H1 (cell line): ENCODE measurements at regions not wholly inside any gene's neighbourhood (a gene's known extent, or its start where the extent isn't known, plus 50 kb on each side); places are given as distances from the start of the nearest gene placed in this dataset.

Source experiments
- ATF2 ChIP-seq: IDR thresholded peaks from 2 replicates; pipeline ENCODE4 v1.6.1; 2012; ENCODE audit warnings: low read length, inconsistent platforms
- BACH1 ChIP-seq: IDR thresholded peaks from 2 replicates; pipeline ENCODE4 v1.6.1; 2012; ENCODE audit warnings: low read length, improper control_type of control experiment
- JUND ChIP-seq: IDR thresholded peaks from 2 replicates; pipeline ENCODE4 v1.6.1; 2011; ENCODE audit warnings: mild to moderate bottlenecking, improper control_type of control experiment, low read length
- POLR2AphosphoS5 ChIP-seq: IDR thresholded peaks from 2 replicates; pipeline ENCODE4 v1.6.1; 2011; ENCODE audit warnings: low read depth, low read length
- TEAD4 ChIP-seq: IDR thresholded peaks from 2 replicates; pipeline ENCODE4 v1.6.1; 2012; ENCODE audit warnings: low read depth, low read length, inconsistent platforms, mixed read lengths

GRCh38 chr7:10429511-10429910, 544.2 kb upstream of the PHF14 start (continued):
- TF ChIP-seq JUND = no peak
- no peak for TF ChIP-seq POLR2AphosphoS5
- TF ChIP-seq ATF2 = no peak
- TF ChIP-seq TEAD4 = no peak
- TF ChIP-seq BACH1 = no peak
